CD4-positive, CD25-positive, alpha-beta regulatory T cell (primary cell): ENCODE measurements at regions not wholly inside any gene's neighbourhood (a gene's known extent, or its start where the extent isn't known, plus 50 kb on each side); places are given as distances from the start of the nearest gene placed in this dataset.
"Not testable (repeated sequence)": the region's sequence is repeated elsewhere in the genome, so short reads cannot be mapped to it uniquely, and the experiment has no call there.

Experiments used
- ATAC-seq, 2 donors: fragments of 150-1000 bp; cut with Tn5 transposase; one replicate each; pipeline ENCODE4 v1.10.0; 2021; ENCODE audit warnings: low read depth in 2 of 2, moderate number of reproducible peaks in 2 of 2, moderate library complexity in 1 of 2
- DNase-seq, 3 donors: peaks; one replicate each; pipeline versions ENCODE4 v3.0.0 to v3.0.0-alpha.2; 2012 to 2022; ENCODE audit warnings: mixed read lengths in 1 of 3
- H3K27ac ChIP-seq: one replicate; pipeline ENCODE4 v1.7.0; 2013; ENCODE audit warnings: mild to moderate bottlenecking, low read length; ENCODE audit not compliant: insufficient read depth, poor library complexity, severe bottlenecking
- H3K27me3 ChIP-seq: one replicate; pipeline ENCODE4 v1.7.0; 2013; ENCODE audit warnings: low read length; ENCODE audit not compliant: control insufficient read depth, insufficient read depth
- H3K36me3 ChIP-seq: one replicate; pipeline ENCODE4 v1.7.0; 2013; ENCODE audit warnings: mild to moderate bottlenecking, low read length, moderate library complexity; ENCODE audit not compliant: control insufficient read depth, insufficient read depth
- H3K4me1 ChIP-seq: 2 replicates; pipeline ENCODE4 v1.7.0; 2013; ENCODE audit warnings: mild to moderate bottlenecking, low read length; ENCODE audit not compliant: insufficient read depth, control insufficient read depth, poor library complexity, severe bottlenecking
- H3K4me3 ChIP-seq: one replicate; pipeline ENCODE4 v1.7.0; 2013; ENCODE audit warnings: low read depth, mild to moderate bottlenecking, low read length, moderate library complexity
- H3K9me3 ChIP-seq, 2 experiments: 1 replicate in 1 of 2; 2 replicates in 1 of 2; pipeline ENCODE4 v1.7.0; 2013; ENCODE audit warnings: low read length in 2 of 2, mild to moderate bottlenecking in 1 of 2, moderate library complexity in 1 of 2; ENCODE audit not compliant: control insufficient read depth in 2 of 2
- H3K27ac Mint-ChIP-seq, 3 donors: one replicate each; pipeline ENCODE4 v1.8.0; 2020 to 2022; ENCODE audit warnings: mild to moderate bottlenecking in 3 of 3, mixed read lengths in 3 of 3, moderate library complexity in 2 of 3
- H3K27me3 Mint-ChIP-seq: one replicate; pipeline ENCODE4 v1.8.0; 2022; ENCODE audit warnings: mild to moderate bottlenecking, mixed read lengths
- H3K36me3 Mint-ChIP-seq: one replicate; pipeline ENCODE4 v1.8.0; 2020; ENCODE audit warnings: mixed read lengths
- H3K4me1 Mint-ChIP-seq, 4 donors: one replicate each; pipeline ENCODE4 v1.8.0; 2020 to 2022; ENCODE audit warnings: mixed read lengths in 4 of 4, mild to moderate bottlenecking in 1 of 4
- H3K4me3 Mint-ChIP-seq, 4 donors: one replicate each; pipeline ENCODE4 v1.8.0; 2020 to 2022; ENCODE audit warnings: mild to moderate bottlenecking in 4 of 4, mixed read lengths in 4 of 4, moderate library complexity in 3 of 4
- H3K9me3 Mint-ChIP-seq, 7 donors: one replicate each; pipeline ENCODE4 v1.8.0; 2020 to 2022; ENCODE audit warnings: mixed read lengths in 7 of 7, mild to moderate bottlenecking in 3 of 7, moderate library complexity in 2 of 7

DNA sequence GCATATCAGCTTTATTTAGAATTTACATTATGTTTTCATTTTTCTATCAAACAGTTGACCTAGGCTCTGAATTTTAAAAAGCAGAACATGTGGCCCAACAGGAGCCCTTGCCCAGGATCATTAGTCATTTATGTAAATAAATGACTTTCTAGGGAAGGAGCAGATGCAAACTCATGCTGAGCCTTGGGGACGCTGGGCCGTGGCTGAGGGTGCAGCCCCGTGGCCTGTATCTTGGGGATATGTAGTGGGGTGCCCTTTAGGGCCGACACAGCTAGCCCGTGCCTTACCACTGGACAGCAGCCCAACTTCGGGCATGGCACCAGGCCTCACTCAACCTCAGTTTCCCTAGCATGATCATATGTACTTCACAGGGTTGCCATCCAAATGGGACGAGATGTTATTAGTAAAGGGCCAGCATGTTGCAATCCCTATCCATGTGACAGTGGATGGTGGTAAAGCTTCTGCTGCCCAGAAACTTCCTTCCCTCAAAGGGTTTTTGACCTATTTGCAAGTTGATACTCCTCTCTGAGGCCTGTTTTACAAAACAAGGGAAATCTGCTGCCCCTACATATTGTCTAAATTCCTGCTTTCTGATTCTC is 357.9 kb downstream of the ANAPC1 start:
- H3K36me3 Mint-ChIP-seq, H3K4me3 Mint-ChIP-seq, H3K9me3 Mint-ChIP-seq, DNase-seq, H3K9me3 ChIP-seq, H3K27ac ChIP-seq, H3K4me3 ChIP-seq, H3K27me3 Mint-ChIP-seq, H3K4me1 ChIP-seq, H3K36me3 ChIP-seq, H3K27ac Mint-ChIP-seq, H3K27me3 ChIP-seq, ATAC-seq: not testable (repeated sequence)
- peaks cover 0 to 13% (median 9%) of the 10 kb centered on the region in 4 donors for H3K4me1 Mint-ChIP-seq

DNA sequence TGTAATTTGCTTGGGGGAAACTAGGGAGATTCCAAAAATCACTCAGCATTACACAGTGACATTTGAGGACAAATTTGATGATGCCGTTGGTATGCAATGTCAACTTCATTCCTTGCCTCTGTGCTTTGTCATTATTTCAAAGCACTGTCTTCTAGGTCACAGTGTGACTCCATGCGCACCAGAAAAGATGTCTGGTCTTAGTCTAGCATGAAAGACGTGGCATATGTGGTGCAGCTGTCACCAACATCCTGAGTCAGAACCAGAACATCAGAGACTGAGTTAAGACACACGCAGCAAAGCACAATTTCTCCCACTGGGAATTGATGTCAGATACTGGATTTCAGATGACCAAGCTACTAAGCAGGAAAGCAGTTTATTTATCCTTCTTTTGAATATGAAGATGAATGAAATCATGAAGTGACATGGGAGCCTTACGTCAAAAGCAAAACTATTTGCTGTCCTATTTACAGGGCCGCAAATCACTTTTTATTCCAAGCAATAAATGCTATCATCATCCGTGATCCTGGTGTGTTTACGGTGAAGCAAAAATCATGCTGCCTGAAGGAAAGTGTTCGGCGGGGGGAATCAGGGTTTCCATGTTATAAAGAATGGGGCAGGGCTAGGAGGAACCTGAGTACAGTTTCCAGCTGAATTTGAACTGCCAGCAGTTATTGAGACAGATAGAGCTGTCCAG is 356.1 kb downstream of the ANAPC1 start:
- DNase-seq, H3K9me3 ChIP-seq, H3K9me3 Mint-ChIP-seq, H3K27me3 ChIP-seq, H3K27me3 Mint-ChIP-seq, H3K4me3 ChIP-seq, H3K27ac ChIP-seq, H3K36me3 Mint-ChIP-seq, H3K4me1 ChIP-seq, H3K36me3 ChIP-seq: not testable (repeated sequence)
- peak overlapping the region in 1 of 4 donors; percentile 43 for H3K4me3 Mint-ChIP-seq
- H3K4me1 Mint-ChIP-seq, result peaks cover 2 to 18% (median 11%) of the 10 kb centered on the region in 4 donors
- peak; percentile 46 to 52 for ATAC-seq
- peak overlapping the region; percentile 32 to 78 (median 50) for H3K27ac Mint-ChIP-seq

GRCh38 chr2:111529022-111529421 is 355.0 kb downstream of the ANAPC1 start:
- H3K36me3 ChIP-seq, H3K9me3 ChIP-seq, H3K4me3 ChIP-seq, H3K4me3 Mint-ChIP-seq, H3K27ac ChIP-seq, H3K27me3 Mint-ChIP-seq, H3K4me1 ChIP-seq, ATAC-seq, H3K9me3 Mint-ChIP-seq, H3K36me3 Mint-ChIP-seq, H3K27me3 ChIP-seq, DNase-seq: not testable (repeated sequence)
- Mint-ChIP-seq H3K27ac (peak overlapping the region in 1 of 3 donors; percentile 7), H3K4me1 (peaks cover 6 to 27% (median 17%) of the 10 kb centered on the region in 4 donors)

DNA sequence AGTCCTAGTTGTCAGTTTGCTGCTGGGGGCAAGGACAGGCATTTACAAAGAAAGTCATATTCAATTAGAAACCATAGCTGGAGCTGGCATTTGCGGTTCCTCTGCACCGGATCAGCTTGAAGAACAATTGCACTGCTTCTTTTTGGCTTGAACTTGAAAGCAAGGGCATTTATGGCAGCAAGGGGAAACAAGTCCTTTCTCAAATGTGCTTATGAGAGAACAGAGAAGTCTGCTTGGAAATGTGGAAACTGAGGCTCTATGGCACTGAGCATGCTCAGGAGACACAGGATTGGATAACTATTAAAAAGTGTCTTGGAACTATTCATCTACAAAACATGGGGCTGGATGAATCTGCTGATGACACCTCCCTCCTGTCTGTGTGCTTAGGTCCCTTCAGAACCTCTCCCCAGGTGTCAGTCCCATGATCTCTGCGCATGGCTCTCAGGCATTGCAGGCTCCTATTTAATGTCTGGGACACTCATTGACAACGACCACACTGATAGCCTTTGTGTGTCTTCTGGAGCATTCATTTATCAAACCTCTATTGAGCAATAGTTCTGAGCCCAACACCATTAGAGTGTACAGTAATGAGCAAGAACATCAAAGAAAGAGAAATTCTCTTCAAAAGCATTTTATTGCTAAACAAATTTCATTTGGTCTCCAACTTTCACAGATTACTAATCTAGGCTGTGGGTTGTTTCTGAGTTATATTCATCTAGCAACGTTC is 353.6 kb downstream of the ANAPC1 start:
- peak overlapping the region; percentile 53 for H3K4me3 ChIP-seq
- H3K9me3 Mint-ChIP-seq, H3K9me3 ChIP-seq, H3K27me3 Mint-ChIP-seq, H3K27ac Mint-ChIP-seq, H3K4me3 Mint-ChIP-seq, DNase-seq, H3K27me3 ChIP-seq, H3K36me3 ChIP-seq, H3K36me3 Mint-ChIP-seq, ATAC-seq: not testable (repeated sequence)
- peak overlapping the region; percentile 14 for H3K27ac ChIP-seq
- H3K4me1 ChIP-seq, result peaks cover 18% of the 10 kb centered on the region
- H3K4me1 Mint-ChIP-seq, result peaks cover 15 to 38% (median 27%) of the 10 kb centered on the region in 4 donors

DNA sequence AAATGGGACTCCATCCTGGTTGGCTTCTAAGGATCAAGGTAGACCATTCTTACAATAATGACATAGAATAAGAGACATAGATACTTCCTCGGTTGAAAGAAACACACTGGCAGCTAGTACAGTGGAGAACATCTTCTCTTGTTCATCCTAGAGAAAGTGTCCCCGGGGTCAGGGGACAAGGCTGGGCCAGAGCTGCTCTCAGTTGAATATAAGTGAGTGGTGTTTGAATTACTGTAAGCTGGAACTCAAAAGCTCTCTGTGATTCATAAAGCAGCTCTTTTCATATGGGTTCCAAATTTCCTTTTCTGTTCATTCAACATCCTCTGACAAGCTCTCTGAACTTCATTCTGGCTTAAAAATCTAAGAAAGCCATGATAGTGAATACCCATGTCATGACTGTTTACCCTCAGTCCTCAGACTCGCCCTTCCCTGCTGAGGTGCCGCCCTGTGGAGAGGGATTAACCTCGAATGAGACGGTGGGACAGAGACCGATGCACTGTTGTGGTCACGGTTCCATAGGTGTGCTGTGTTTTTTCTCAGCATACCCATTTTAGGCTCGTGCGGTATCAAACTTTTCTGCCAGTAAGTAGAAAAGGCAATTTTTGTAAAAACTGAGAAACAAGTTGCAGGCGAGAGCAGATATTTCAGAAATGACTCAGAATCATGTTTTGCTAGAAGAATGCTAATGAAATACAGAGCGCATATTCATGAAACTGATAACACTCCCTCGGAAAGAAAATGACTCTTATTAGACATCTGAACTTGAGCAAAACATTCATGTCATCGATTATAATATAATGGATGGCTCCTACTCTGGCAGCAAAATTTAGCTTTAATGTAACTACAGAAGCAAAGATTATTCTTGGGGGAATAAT is 351.1 kb downstream of the ANAPC1 start:
- DNase-seq, result peak in 1 of 3 donors; percentile 36
- H3K9me3 Mint-ChIP-seq, H3K36me3 Mint-ChIP-seq, H3K27me3 Mint-ChIP-seq, H3K9me3 ChIP-seq, H3K27me3 ChIP-seq, H3K36me3 ChIP-seq, H3K4me3 ChIP-seq: not testable (repeated sequence)
- H3K27ac ChIP-seq, result peak overlapping the region; percentile 57
- H3K4me1 Mint-ChIP-seq, result peaks cover 16 to 48% (median 28%) of the 10 kb centered on the region in 4 donors
- ATAC-seq, result peak; percentile 56 to 59
- peaks cover 22% of the 10 kb centered on the region for H3K4me1 ChIP-seq
- peak overlapping the region; percentile 28 to 94 (median 92) for H3K27ac Mint-ChIP-seq
- H3K4me3 Mint-ChIP-seq, result peak overlapping the region; percentile 63 to 68 (median 66)

DNA sequence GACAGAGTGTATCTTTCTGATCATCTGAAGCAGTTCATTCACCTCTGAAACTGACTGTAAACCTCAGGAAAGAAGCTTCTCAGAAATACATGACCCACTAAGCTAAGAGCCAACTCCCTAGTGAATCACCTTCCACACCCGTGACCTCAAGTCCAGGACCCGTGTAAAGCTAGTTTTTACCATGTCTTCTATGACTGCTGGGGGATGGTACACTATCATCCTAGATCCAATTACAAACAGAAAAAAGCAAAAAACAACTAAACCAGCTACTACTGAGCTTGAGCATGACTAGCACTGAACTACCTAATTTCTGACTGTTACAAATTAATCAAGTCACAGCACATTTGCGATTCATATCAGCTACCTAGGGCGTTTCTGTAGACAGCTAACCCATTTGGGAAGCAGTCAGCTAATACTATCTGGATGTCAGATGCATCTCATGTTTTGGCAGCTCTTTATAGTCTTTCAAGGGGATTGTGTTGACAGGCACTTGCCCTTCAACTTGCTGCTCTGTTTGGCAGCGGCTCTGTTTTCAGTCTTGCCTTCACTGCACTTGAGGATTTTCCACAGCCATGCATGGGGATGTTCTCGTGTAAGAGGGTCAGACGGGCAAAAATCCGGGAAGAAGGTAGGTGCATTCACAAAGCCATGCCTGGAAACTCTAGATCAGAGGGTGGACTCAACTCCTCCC is 350.3 kb downstream of the ANAPC1 start:
- DNase-seq (peak in 1 of 3 donors; percentile 64), ATAC-seq (peak; percentile 75 to 77)
- not testable (repeated sequence) for H3K9me3 Mint-ChIP-seq, H3K27me3 ChIP-seq, H3K36me3 Mint-ChIP-seq, H3K36me3 ChIP-seq, H3K9me3 ChIP-seq, H3K27me3 Mint-ChIP-seq
- H3K27ac ChIP-seq, result peak overlapping the region; percentile 69
- peaks cover 22% of the 10 kb centered on the region for H3K4me1 ChIP-seq
- H3K4me3 ChIP-seq, result peak overlapping the region; percentile 32
- H3K4me3 Mint-ChIP-seq, result peak overlapping the region; percentile 47 to 68 (median 62)
- H3K27ac Mint-ChIP-seq, result peak overlapping the region; percentile 87 to 94 (median 91)
- peaks cover 15 to 43% (median 25%) of the 10 kb centered on the region in 4 donors for H3K4me1 Mint-ChIP-seq

DNA sequence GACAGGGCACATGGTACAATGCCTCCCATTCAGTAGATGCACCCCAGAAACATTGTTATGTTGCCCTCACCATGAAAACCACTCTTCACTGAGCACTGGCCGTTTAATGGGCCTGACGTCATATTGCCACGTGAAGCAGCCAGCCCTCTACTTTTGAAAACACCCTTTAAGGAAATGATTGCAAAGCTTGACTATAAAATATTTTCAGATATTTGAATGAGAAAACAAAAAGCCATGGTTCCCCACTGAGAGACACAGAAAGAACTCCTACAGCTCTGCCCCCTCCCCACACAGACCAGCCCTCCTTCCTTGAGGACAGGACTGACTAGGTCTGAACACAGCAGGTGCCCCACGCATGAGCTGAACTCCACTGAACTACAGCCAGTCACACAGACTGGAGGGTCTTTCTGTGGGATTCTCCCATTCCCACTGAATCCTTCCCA is 349.1 kb downstream of the ANAPC1 start:
- no peaks in the 10 kb centered on the region for H3K36me3 ChIP-seq
- Mint-ChIP-seq H3K36me3 (no peaks in the 10 kb centered on the region), H3K4me3 (peak overlapping the region; percentile 17 to 82 (median 63)), H3K9me3 (peaks cover 0 to 2% (median 0%) of the 10 kb centered on the region in 7 donors), H3K27me3 (no peaks in the 10 kb centered on the region), H3K27ac (peak overlapping the region; percentile 89 to 96 (median 96)), H3K4me1 (peaks cover 15 to 43% (median 23%) of the 10 kb centered on the region in 4 donors)
- no peaks in the 10 kb centered on the region for H3K9me3 ChIP-seq
- peak overlapping the region; percentile 79 for H3K27ac ChIP-seq
- ATAC-seq (peak in 1 of 2 donors; percentile 9), DNase-seq (peak; percentile 29 to 84 (median 49))
- peak overlapping the region; percentile 67 for H3K4me3 ChIP-seq
- H3K27me3 ChIP-seq, result no peaks in the 10 kb centered on the region
- H3K4me1 ChIP-seq, result peaks cover 19% of the 10 kb centered on the region
